Heart right ventricle (tissue), 16 donors: ENCODE measurements at regions not wholly inside any gene's neighbourhood (a gene's known extent, or its start where the extent isn't known, plus 50 kb on each side); places are given as distances from the start of the nearest gene placed in this dataset.

Experiments used
- ATAC-seq, 8 donors: fragments of 200-7000 bp; cut with Tn5 transposase; one replicate each; pipeline ENCODE4 v1.9.1; 2020; ENCODE audit warnings: mild to moderate bottlenecking in 8 of 8, moderate library complexity in 8 of 8, moderate number of reproducible peaks in 1 of 8
- DNase-seq, 2 donors: peaks; one replicate each; pipeline ENCODE4 v3.0.0-alpha.2; 2020
- H3K27ac ChIP-seq, 10 donors: fragments of 200-600 bp; sonication (generic) in 2 of 10; one replicate each; pipeline versions ENCODE4 v1.5.0 to v1.8.0; 2020 to 2022; ENCODE audit warnings: mild to moderate bottlenecking in 3 of 10
- H3K27me3 ChIP-seq, 7 donors: fragments of 200-600 bp; one replicate each; pipeline ENCODE4 v1.8.0; 2021 to 2022; ENCODE audit warnings: mild to moderate bottlenecking in 2 of 7
- H3K36me3 ChIP-seq, 9 donors: fragments of 200-600 bp; sonication (generic) in 1 of 9; one replicate each; pipeline versions ENCODE4 v1.5.0 to v1.8.0; 2020 to 2022; ENCODE audit warnings: mild to moderate bottlenecking in 2 of 9
- H3K4me1 ChIP-seq, 9 donors: fragments of 200-600 bp; sonication (generic) in 1 of 9; one replicate each; pipeline versions ENCODE4 v1.5.0 to v1.8.0; 2020 to 2022; ENCODE audit warnings: mild to moderate bottlenecking in 4 of 9
- H3K4me3 ChIP-seq, 10 donors: fragments of 200-600 bp; sonication (generic) in 2 of 10; one replicate each; pipeline versions ENCODE4 v1.5.0 to v1.8.0; 2020 to 2022; ENCODE audit warnings: mild to moderate bottlenecking in 7 of 10, moderate library complexity in 2 of 10
- H3K9me3 ChIP-seq, 11 donors: fragments of 200-600 bp in 10 of 11; sonication (generic) in 2 of 11; one replicate each; pipeline versions ENCODE4 v1.5.0 to v1.8.0; 2013 to 2022; ENCODE audit warnings: mild to moderate bottlenecking in 2 of 11, control low read depth in 1 of 11, moderate library complexity in 1 of 11
- WGBS, 2 donors: extraction: QIAGEN DNeasy Blood & Tissue Kit; methylation state at CpG; one replicate each; pipeline ENCODE4 v1.1.7; 2013; ENCODE audit warnings: inconsistent platforms in 1 of 2; 5-methylcytosine and 5-hydroxymethylcytosine counted together
- intact Hi-C, 10 donors: fragments of 100-400 bp; cut with DNase I; formaldehyde crosslinking; loops; one replicate each; pipeline versions ENCODE4 v1.11.1 to v1.14.2; 2022
- TF ChIP-seq, protein P1 (sequence below), 9 donors: fragments of 200-600 bp; sonication (generic) in 2 of 9; IDR thresholded peaks; one replicate each; pipeline versions ENCODE4 v1.5.0 to v1.8.0; 2021 to 2022; ENCODE audit warnings: antibody characterized with exemption in 9 of 9, mild to moderate bottlenecking in 5 of 9, moderate library complexity in 1 of 9
- donor health status: Arrhythmogenic right ventricular cardiomyopathy.
- donor health status: ischemic (EF 13 %, LVEDD 7.1; RV severe dilation, severe dysfunction).
- donor health status: healthy with polysubstance abuse.
- donor health status: DM: no; HTN: yes; CAD: no.
- donor health status: DM: no; HTN: no; CAD: no.
- donor health status: ischemic (EF 25% LVEDD 6.9; RV normal size, moderate dysfunction).
- donor health status: ischemic (EF 25% LVEDD 5.7; RV mildly dilated, moderate dysfunction).
- donor health status: healthy.
- donor health status: DM: yes; HTN: yes; CAD: no.
- donor health status: Ischemic cardiomyopathy.
- donor health status: ischemic (EF 35%, LVEDD 5.7; RV mildly dilated, moderate dysfunction).
- donor health status: nonischemic (EF 11% LVEDD 7.7; RV severe dilation, severe dysfunction).
- donor health status: DM: yes; HTN: yes; CAD: no.
- donor health status: PGD.
- donor health status: ischemic (EF 29% LVEDD 5.4; RV normal size, mild dysfunction).
- donor health status: nonischemic (EF 23%, LVEDD 6.1; RV moderate dilation, normal function).

DNA sequence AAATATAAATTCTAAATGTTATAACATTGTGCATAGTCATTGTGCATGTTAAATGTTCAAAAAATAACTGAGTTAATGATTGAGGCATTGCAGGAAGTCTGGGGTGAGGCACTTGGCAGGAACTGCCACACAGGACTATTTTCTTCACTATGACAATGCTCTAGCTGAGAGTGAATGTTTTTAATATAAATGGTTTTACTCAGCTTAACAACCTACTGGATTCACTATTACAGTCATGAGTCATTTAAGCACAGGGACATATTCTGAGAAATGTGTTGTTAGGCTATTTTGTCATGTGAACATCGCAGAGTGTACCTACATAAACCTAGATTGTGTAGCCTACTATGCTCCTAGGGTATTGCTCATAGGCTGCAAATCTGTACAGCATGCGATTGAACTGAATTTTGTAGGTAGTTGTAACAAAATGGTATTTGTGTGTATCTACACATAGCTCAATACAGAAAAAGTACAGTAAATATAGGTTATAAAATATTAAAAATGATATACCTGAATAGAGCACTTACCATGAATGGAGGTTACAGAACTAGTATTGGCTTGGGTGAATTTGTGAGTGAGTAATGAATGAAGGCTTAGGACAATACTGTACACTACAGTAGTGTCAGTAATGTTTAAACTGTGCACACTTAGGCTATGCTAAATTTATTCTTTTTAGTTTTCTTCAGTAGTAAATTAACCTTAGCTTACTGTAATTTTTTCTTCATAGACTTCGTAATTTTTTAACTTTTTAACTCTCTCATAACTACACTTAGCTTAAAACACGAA is 346.1 kb upstream of the PTGER4 start:
- TF ChIP-seq, protein P1, sequence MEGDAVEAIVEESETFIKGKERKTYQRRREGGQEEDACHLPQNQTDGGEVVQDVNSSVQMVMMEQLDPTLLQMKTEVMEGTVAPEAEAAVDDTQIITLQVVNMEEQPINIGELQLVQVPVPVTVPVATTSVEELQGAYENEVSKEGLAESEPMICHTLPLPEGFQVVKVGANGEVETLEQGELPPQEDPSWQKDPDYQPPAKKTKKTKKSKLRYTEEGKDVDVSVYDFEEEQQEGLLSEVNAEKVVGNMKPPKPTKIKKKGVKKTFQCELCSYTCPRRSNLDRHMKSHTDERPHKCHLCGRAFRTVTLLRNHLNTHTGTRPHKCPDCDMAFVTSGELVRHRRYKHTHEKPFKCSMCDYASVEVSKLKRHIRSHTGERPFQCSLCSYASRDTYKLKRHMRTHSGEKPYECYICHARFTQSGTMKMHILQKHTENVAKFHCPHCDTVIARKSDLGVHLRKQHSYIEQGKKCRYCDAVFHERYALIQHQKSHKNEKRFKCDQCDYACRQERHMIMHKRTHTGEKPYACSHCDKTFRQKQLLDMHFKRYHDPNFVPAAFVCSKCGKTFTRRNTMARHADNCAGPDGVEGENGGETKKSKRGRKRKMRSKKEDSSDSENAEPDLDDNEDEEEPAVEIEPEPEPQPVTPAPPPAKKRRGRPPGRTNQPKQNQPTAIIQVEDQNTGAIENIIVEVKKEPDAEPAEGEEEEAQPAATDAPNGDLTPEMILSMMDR (IDR thresholded peaks at IDR 0.05): no peak
- ATAC-seq: peak in 5 of 8 donors; percentile 41 to 83 (median 74)
- no peaks in the 10 kb centered on the region for H3K36me3 ChIP-seq
- peaks cover 0 to 3% (median 0%) of the 10 kb centered on the region in 11 donors for H3K9me3 ChIP-seq
- H3K27ac ChIP-seq: peak overlapping the region in 3 of 10 donors; percentile 11 to 46 (median 40)
- intact Hi-C loops: loop anchor here in 1 of 10 donors (5.0 kb wide), 1 partner anchor 131 kb away; no protein-coding TSS in a partner anchor
- 88 to 89% methylated on average over 4 of the region's 4 CpGs for WGBS, 2 donors
- H3K27me3 ChIP-seq: no peaks in the 10 kb centered on the region
- H3K4me3 ChIP-seq: no peak overlapping the region
- H3K4me1 ChIP-seq: peaks cover 0 to 9% (median 0%) of the 10 kb centered on the region in 9 donors
- no peak for DNase-seq

DNA sequence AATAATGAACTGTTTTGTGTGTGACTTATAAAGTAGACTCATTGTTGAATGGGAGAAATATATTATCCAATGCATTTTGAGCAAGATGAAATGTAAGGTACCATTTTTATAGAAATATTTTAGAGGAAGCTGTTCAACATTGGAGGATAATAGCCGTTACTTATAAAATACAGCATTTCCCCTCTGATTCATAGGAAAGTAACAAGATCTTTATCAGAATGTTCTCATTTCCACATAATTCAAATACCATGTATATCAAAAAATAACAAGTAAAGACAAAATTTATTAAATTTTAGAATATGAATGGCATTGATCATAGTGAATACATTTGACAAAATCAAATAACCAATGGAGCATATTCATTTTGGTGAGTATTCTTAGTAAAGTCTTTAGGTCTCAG is 346.7 kb upstream of the PTGER4 start:
- Histone ChIP-seq H3K36me3 (no peaks in the 10 kb centered on the region), H3K9me3 (peaks cover 0 to 3% (median 0%) of the 10 kb centered on the region in 11 donors), H3K4me1 (peaks cover 0 to 9% (median 0%) of the 10 kb centered on the region in 9 donors), H3K4me3 (no peak overlapping the region), H3K27ac (peak overlapping the region in 2 of 10 donors; percentile 11 to 46), H3K27me3 (no peaks in the 10 kb centered on the region)
- DNase-seq (no peak), ATAC-seq (no peak)
- TF ChIP-seq, protein P1 (IDR thresholded peaks at IDR 0.05): no peak
- intact Hi-C loops: loop anchor here in 1 of 10 donors (5.0 kb wide), 1 partner anchor 131 kb away; no protein-coding TSS in a partner anchor
- WGBS, 2 donors: 60 to 68% methylated on average over 1 of the region's 1 CpG

DNA sequence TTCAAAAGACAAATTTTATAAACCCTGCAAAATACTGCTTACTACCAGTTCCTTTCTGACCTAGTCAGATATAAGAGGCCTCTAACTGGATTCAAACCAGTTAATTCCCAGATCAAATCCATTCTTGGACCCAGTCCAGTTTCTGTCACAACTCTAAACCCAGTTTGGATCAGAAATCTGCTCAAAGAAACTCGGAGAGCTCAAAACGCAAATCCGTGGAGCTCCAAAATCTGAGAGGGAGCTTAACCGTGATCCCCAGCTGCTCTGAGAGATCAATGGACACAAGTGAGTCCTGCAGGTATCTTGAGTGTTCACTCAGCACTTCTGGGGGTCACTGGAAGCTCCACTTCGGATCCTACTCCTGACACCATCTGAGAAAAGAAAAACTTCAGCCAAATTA is 348.1 kb upstream of the PTGER4 start:
- Histone ChIP-seq H3K4me3 (no peak overlapping the region), H3K4me1 (peaks cover 0 to 9% (median 0%) of the 10 kb centered on the region in 9 donors), H3K27me3 (no peaks in the 10 kb centered on the region), H3K27ac (no peak overlapping the region), H3K9me3 (no peaks in the 10 kb centered on the region), H3K36me3 (no peaks in the 10 kb centered on the region)
- DNase-seq (no peak), ATAC-seq (no peak)
- WGBS, 2 donors: 80 to 84% methylated on average over 5 of the region's 5 CpGs
- intact Hi-C loops: loop anchor here in 1 of 10 donors (5.0 kb wide), 1 partner anchor 129 kb away; no protein-coding TSS in a partner anchor
- TF ChIP-seq, protein P1 (IDR thresholded peaks at IDR 0.05): no peak

DNA sequence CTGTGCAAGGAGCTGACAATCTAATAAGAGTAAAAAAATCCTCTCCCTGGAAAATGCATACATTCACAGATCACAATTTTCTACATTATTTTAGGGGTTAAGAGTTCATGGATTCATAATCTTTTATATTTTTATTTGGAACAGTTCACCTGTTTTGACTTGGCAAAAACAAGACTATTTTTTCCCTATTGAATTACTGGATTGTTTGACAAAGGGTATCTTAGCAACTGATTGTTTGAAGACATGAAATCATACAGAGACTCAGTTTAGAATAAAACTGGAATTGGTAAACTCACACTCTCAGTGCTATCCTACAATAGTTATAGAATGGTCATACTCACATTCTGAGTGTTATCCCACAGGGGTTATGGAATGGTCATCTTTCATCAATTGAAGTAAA is 358.2 kb upstream of the PTGER4 start:
- no peak for ATAC-seq

More for the DNA sequence above, 358.2 kb upstream of the PTGER4 start:
- H3K4me1 ChIP-seq: peaks cover 0 to 27% (median 0%) of the 10 kb centered on the region in 9 donors
- intact Hi-C loops: loop anchor here in 1 of 10 donors (5.0 kb wide), 1 partner anchor 366 kb away; no protein-coding TSS in a partner anchor
- TF ChIP-seq, protein P1 (IDR thresholded peaks at IDR 0.05): no peak
- H3K27me3 ChIP-seq: no peaks in the 10 kb centered on the region
- no peak overlapping the region for H3K27ac ChIP-seq
- no peak for DNase-seq
- no peaks in the 10 kb centered on the region for H3K9me3 ChIP-seq
- H3K4me3 ChIP-seq: no peak overlapping the region
- no peaks in the 10 kb centered on the region for H3K36me3 ChIP-seq
